HepG2 (cell line): ENCODE measurements at regions not wholly inside any gene's neighbourhood (a gene's known extent, or its start where the extent isn't known, plus 50 kb on each side); places are given as distances from the start of the nearest gene placed in this dataset.

ENCODE experiments used
- ARNT2 ChIP-seq: sonication (generic); formaldehyde crosslinking; IDR thresholded peaks from 2 replicates; pipeline ENCODE4 v1.8.0; 2022; ENCODE audit warnings: mild to moderate bottlenecking, low read depth, missing genetic modification reagents, moderate library complexity
- BHLHE40 ChIP-seq: IDR thresholded peaks from 2 replicates; pipeline ENCODE4 v1.6.1; 2011; ENCODE audit warnings: low read length, improper control_type of control experiment
- HCFC1 ChIP-seq: fragments of 150-350 bp; IDR thresholded peaks from 2 replicates; pipeline ENCODE4 v1.6.1; 2014; ENCODE audit warnings: low read depth, low read length
- KLF16 ChIP-seq, 2 experiments: sonication (generic) in 1 of 2; formaldehyde crosslinking in 1 of 2; IDR thresholded peaks; 2 replicates each; pipeline versions ENCODE4 v1.6.1 to v1.8.0; 2016 to 2023; ENCODE audit warnings: missing genetic modification reagents in 2 of 2, missing compliant biosample characterization in 1 of 2
- LRRFIP1 ChIP-seq: sonication (generic); formaldehyde crosslinking; conservative IDR thresholded peaks from 2 replicates; pipeline ENCODE4 v1.4.0; 2020; ENCODE audit warnings: missing genetic modification reagents
- MEF2D ChIP-seq: sonication (generic); formaldehyde crosslinking; IDR thresholded peaks from 2 replicates; pipeline ENCODE4 v1.5.1; 2020; ENCODE audit warnings: mild to moderate bottlenecking, missing genetic modification reagents
- MIER3 ChIP-seq: IDR thresholded peaks from 2 replicates; pipeline ENCODE4 v1.6.1; 2016; ENCODE audit warnings: missing compliant biosample characterization, borderline replicate concordance
- MIXL1 ChIP-seq: IDR thresholded peaks from 2 replicates; pipeline ENCODE4 v1.6.1; 2016
- MTF2 ChIP-seq: sonication (generic); formaldehyde crosslinking; IDR thresholded peaks from 2 replicates; pipeline ENCODE4 v1.5.0; 2020; ENCODE audit warnings: missing genetic modification reagents, borderline replicate concordance
- NCOA2 ChIP-seq: sonication (generic); formaldehyde crosslinking; IDR thresholded peaks from 2 replicates; pipeline ENCODE4 v1.8.0; 2022; ENCODE audit warnings: inconsistent platforms
- NFYB ChIP-seq: sonication (generic); formaldehyde crosslinking; IDR thresholded peaks from 2 replicates; pipeline ENCODE4 v1.4.0; 2020; ENCODE audit warnings: missing genetic modification reagents
- PRDM4 ChIP-seq: sonication (generic); formaldehyde crosslinking; IDR thresholded peaks from 2 replicates; pipeline ENCODE4 v1.9.0; 2021; ENCODE audit warnings: missing genetic modification reagents, borderline replicate concordance
- ZBTB1 ChIP-seq: sonication (generic); formaldehyde crosslinking; IDR thresholded peaks from 2 replicates; pipeline ENCODE4 v1.4.0; 2020; ENCODE audit warnings: missing genetic modification reagents, borderline replicate concordance
- ZBTB4 ChIP-seq: sonication (generic); formaldehyde crosslinking; IDR thresholded peaks from 2 replicates; pipeline ENCODE4 v1.4.0; 2020; ENCODE audit warnings: missing genetic modification reagents, mild to moderate bottlenecking, borderline replicate concordance
- ZNF124 ChIP-seq: sonication (generic); formaldehyde crosslinking; IDR thresholded peaks from 2 replicates; pipeline ENCODE4 v1.4.0; 2020; ENCODE audit warnings: missing genetic modification reagents
- ZNF281 ChIP-seq: sonication (generic); formaldehyde crosslinking; IDR thresholded peaks from 2 replicates; pipeline ENCODE4 v1.4.0; 2020; ENCODE audit warnings: missing genetic modification reagents, borderline replicate concordance
- ZNF367 ChIP-seq: sonication (generic); formaldehyde crosslinking; IDR thresholded peaks from 2 replicates; pipeline ENCODE4 v1.4.0; 2020; ENCODE audit warnings: missing genetic modification reagents, borderline replicate concordance
- ZNF605 ChIP-seq: sonication (generic); formaldehyde crosslinking; IDR thresholded peaks from 2 replicates; pipeline ENCODE4 v1.8.0; 2022; ENCODE audit warnings: mild to moderate bottlenecking, missing genetic modification reagents
- ZNF83 ChIP-seq: sonication (generic); formaldehyde crosslinking; IDR thresholded peaks from 2 replicates; pipeline ENCODE4 v1.4.0; 2020; ENCODE audit warnings: missing genetic modification reagents, mild to moderate bottlenecking, borderline replicate concordance

GRCh38 chr5:172564188-172564587, 76.9 kb upstream of the NEURL1B start (continued):
- TF ChIP-seq ZBTB1 (no peak), KLF16 (CRISPR knock-in tag; IDR thresholded peaks at IDR 0.05) (0 out of 4 replicates have a peak, but pooled peaks of 1 of the 2 experiments have one; percentile 37), ZNF367 (no peak), NCOA2 (0 out of 2 replicates have a peak, but pooled peaks have one; percentile 36), PRDM4 (CRISPR knock-in tag) (no peak), ZNF124 (no peak), MIER3 (CRISPR knock-in tag) (peak; percentile 41; the same call in 1 of the 2 replicates), MEF2D (CRISPR knock-in tag) (no peak), ZBTB4 (peak; percentile 57; the same call in 1 of the 2 replicates), HCFC1 (no peak), ZNF281 (CRISPR knock-in tag) (peak; percentile 19; the same call in 1 of the 2 replicates), MTF2 (CRISPR knock-in tag) (no peak), ARNT2 (CRISPR knock-in tag) (0 out of 2 replicates have a peak, but pooled peaks have one; percentile 44), NFYB (no peak), BHLHE40 (peak; percentile 49), ZNF83 (CRISPR knock-in tag) (no peak), LRRFIP1 (no peak), MIXL1 (CRISPR knock-in tag) (peak; percentile 62; the same call in 1 of the 2 replicates), ZNF605 (CRISPR knock-in tag) (no peak)
